GM10266 (cell line): ENCODE measurements at regions not wholly inside any gene's neighbourhood (a gene's known extent, or its start where the extent isn't known, plus 50 kb on each side); places are given as distances from the start of the nearest gene placed in this dataset.
A peak's percentile ranks its signal among the peaks of the same experiment; 100 is the strongest.
"Not testable (repeated sequence)": the region's sequence is repeated elsewhere in the genome, so short reads cannot be mapped to it uniquely, and the experiment has no call there.

Experiments used
- DNase-seq: peaks from one replicate; pipeline ENCODE4 v3.0.0; 2012; ENCODE audit errors: extremely low spot score
- CTCF ChIP-seq: IDR thresholded peaks from 2 replicates; pipeline ENCODE4 v1.5.1; 2012; ENCODE audit warnings: mild to moderate bottlenecking, low read depth; ENCODE audit not compliant: control insufficient read depth, insufficient read depth; ENCODE audit errors: missing control alignments

- no peak for DNase-seq
- TF ChIP-seq CTCF = no peak
Measured at GRCh38 chr12:25800101-25800500, 158.4 kb upstream of the RASSF8 start.

GRCh38 chr12:25801734-25802133 lies 156.7 kb upstream of the RASSF8 start:
- DNase-seq = no peak

GRCh38 chr12:25802143-25802542 lies 156.3 kb upstream of the RASSF8 start:
- no peak for TF ChIP-seq CTCF
- DNase-seq = no peak

More at GRCh38 chr12:25801734-25802133, 156.7 kb upstream of the RASSF8 start:
- TF ChIP-seq CTCF = no peak

GRCh38 chr12:25803029-25803664 lies 155.3 kb upstream of the RASSF8 start:
- DNase-seq = not testable (repeated sequence)

- DNase-seq = not testable (repeated sequence)
Measured at GRCh38 chr12:25804286-25804685, 154.2 kb upstream of the RASSF8 start.

GRCh38 chr12:25806271-25806670 lies 152.2 kb upstream of the RASSF8 start:
- TF ChIP-seq CTCF = no peak
- DNase-seq = no peak

- DNase-seq = no peak
- TF ChIP-seq CTCF = no peak
Measured at GRCh38 chr12:25808604-25809003, 149.9 kb upstream of the RASSF8 start.

GRCh38 chr12:25810683-25811082 lies 147.8 kb upstream of the RASSF8 start:
- no peak for TF ChIP-seq CTCF
- no peak for DNase-seq

GRCh38 chr12:25811656-25812126 lies 146.8 kb upstream of the RASSF8 start:
- peak; percentile 12 for DNase-seq
- no peak for TF ChIP-seq CTCF
